ENCODE measurements at regions not wholly inside any gene's neighbourhood (a gene's known extent, or its start where the extent isn't known, plus 50 kb on each side); places are given as distances from the start of the nearest gene placed in this dataset.

GRCh38 chr2:118738106-118738505 is 109.3 kb downstream of the EN1 start:
- no peak for DNase-seq

GRCh38 chr2:118737684-118738083 is 109.8 kb downstream of the EN1 start:
- DNase-seq, result no peak

- no peak for DNase-seq
Measured at GRCh38 chr2:118732432-118732831, 115.0 kb downstream of the EN1 start.

GRCh38 chr2:118731413-118731812 is 116.0 kb downstream of the EN1 start:
- no peak for DNase-seq

- no peak for DNase-seq
Measured at GRCh38 chr2:118730405-118730804, 117.0 kb downstream of the EN1 start.

GRCh38 chr2:118729760-118730159 is 117.7 kb downstream of the EN1 start:
- DNase-seq, result no peak

- DNase-seq, result no peak
Measured at GRCh38 chr2:118728984-118729383, 118.5 kb downstream of the EN1 start.

- DNase-seq, result no peak
Measured at GRCh38 chr2:118726821-118727220, 120.6 kb downstream of the EN1 start.

GRCh38 chr2:118723394-118723793 is 124.1 kb downstream of the EN1 start:
- DNase-seq, result no peak

GRCh38 chr2:118722976-118723375 is 124.5 kb downstream of the EN1 start:
- no peak for DNase-seq

GRCh38 chr2:118721817-118722551 is 125.5 kb downstream of the EN1 start:
- DNase-seq, result no peak

- DNase-seq, result no peak
Measured at GRCh38 chr2:118720866-118721265, 126.6 kb downstream of the EN1 start.

- DNase-seq, result no peak
Measured at GRCh38 chr2:118718921-118719320, 128.5 kb downstream of the EN1 start.

GRCh38 chr2:118716102-118716501 is 131.3 kb downstream of the EN1 start:
- DNase-seq, result no peak

GRCh38 chr2:118714118-118714517 is 133.3 kb downstream of the EN1 start:
- no peak for DNase-seq

- DNase-seq, result no peak
Measured at GRCh38 chr2:118711603-118712002, 135.8 kb downstream of the EN1 start.

- no peak for DNase-seq
Measured at GRCh38 chr2:118710481-118710880, 137.0 kb downstream of the EN1 start.

GRCh38 chr2:118709786-118710185 is 137.7 kb downstream of the EN1 start:
- DNase-seq, result no peak

GRCh38 chr2:118706844-118707243 is 140.6 kb downstream of the EN1 start:
- no peak for DNase-seq

- no peak for DNase-seq
Measured at GRCh38 chr2:118706371-118706770, 141.1 kb downstream of the EN1 start.

GRCh38 chr2:118705032-118705431 is 142.4 kb downstream of the EN1 start:
- no peak for DNase-seq

GRCh38 chr2:118699447-118700175 is 147.8 kb downstream of the EN1 start:
- no peak for DNase-seq

- no peak for DNase-seq
Measured at GRCh38 chr2:118698564-118698963, 148.9 kb downstream of the EN1 start.

GRCh38 chr2:118697781-118698180 is 149.7 kb downstream of the EN1 start:
- DNase-seq, result no peak

Measured in activated CD8-positive, alpha-beta memory T cell treated with anti-CD3 and anti-CD28 coated beads, Interleukin-2, amount 50 U/mL, for 4 hours (primary cell).